Panc1 (cell line): ENCODE measurements at regions not wholly inside any gene's neighbourhood (a gene's known extent, or its start where the extent isn't known, plus 50 kb on each side); places are given as distances from the start of the nearest gene placed in this dataset.

Source experiments
- ATAC-seq: fragments of 200-7000 bp; cut with Tn5 transposase; 2 replicates; pipeline ENCODE4 v1.9.1; 2020; ENCODE audit warnings: mild to moderate bottlenecking, moderate library complexity
- BruUV-seq: library from RNA; stranded (reverse); fragments of 400-500 nt; replicated peaks from 2 replicates; lab custom pipeline; 2021; lab: Mats Ljungman, UMichigan
- CTCF ChIA-PET: fragments of 300-600 bp; sonication (Branson Sonifier 250); formaldehyde crosslinking; loops from one replicate; lab custom pipeline; 2022; ENCODE audit warnings: antibody characterized with exemption; lab: Charles Lee
- POLR2A ChIA-PET: fragments of 300-600 bp; sonication (Branson Sonifier 250); formaldehyde crosslinking; loops from one replicate; lab custom pipeline; 2022; ENCODE audit warnings: antibody characterized with exemption; lab: Charles Lee
- DNase-seq: peaks from one replicate; pipeline ENCODE4 v3.0.0-alpha.2; 2010; ENCODE audit warnings: low read depth, low spot score
- H3K27ac ChIP-seq: 2 replicates; pipeline ENCODE4 v1.5.1; 2011; ENCODE audit warnings: mild to moderate bottlenecking, low read length, inconsistent platforms
- H3K27me3 ChIP-seq: fragments of 200-500 bp; sonication (Bioruptor generic); 2 replicates; pipeline ENCODE4 v1.6.0; 2014; ENCODE audit warnings: low read length, inconsistent platforms; ENCODE audit not compliant: control insufficient read depth, insufficient read depth
- H3K36me3 ChIP-seq: fragments of 200-500 bp; sonication (Bioruptor generic); 2 replicates; pipeline ENCODE4 v1.5.1; 2014; ENCODE audit warnings: inconsistent platforms, mild to moderate bottlenecking, low read length, moderate library complexity; ENCODE audit not compliant: control insufficient read depth, insufficient read depth
- H3K4me1 ChIP-seq: 2 replicates; pipeline ENCODE4 v1.5.1; 2011; ENCODE audit warnings: inconsistent platforms, mild to moderate bottlenecking, low read length, moderate library complexity; ENCODE audit not compliant: control insufficient read depth, insufficient read depth
- H3K4me3 ChIP-seq, 2 experiments: 2 replicates each; pipeline ENCODE4 v1.5.1; 2011 to 2012; ENCODE audit warnings: low read depth in 2 of 2, low read length in 2 of 2, mild to moderate bottlenecking in 2 of 2, inconsistent platforms in 1 of 2, moderate library complexity in 1 of 2
- H3K9me3 ChIP-seq: fragments of 200-500 bp; sonication (Bioruptor generic); 2 replicates; pipeline ENCODE4 v1.5.1; 2014; ENCODE audit warnings: low read depth, mild to moderate bottlenecking, inconsistent platforms, low read length, moderate library complexity; ENCODE audit not compliant: control insufficient read depth, insufficient read depth
- CTCF ChIP-seq: fragments of 450-650 bp; IDR thresholded peaks from 2 replicates; pipeline ENCODE4 v1.5.1; 2017; ENCODE audit warnings: mild to moderate bottlenecking
- POLR2AphosphoS5 ChIP-seq: IDR thresholded peaks from 2 replicates; pipeline ENCODE4 v1.6.1; 2012; ENCODE audit warnings: mild to moderate bottlenecking, low read depth, low read length, moderate library complexity
- REST ChIP-seq, 2 experiments: IDR thresholded peaks; 2 replicates each; pipeline ENCODE4 v1.6.1; 2011 to 2012; ENCODE audit warnings: low read depth in 2 of 2, control low read depth in 1 of 2, low read length in 1 of 2, mild to moderate bottlenecking in 1 of 2, moderate library complexity in 1 of 2; ENCODE audit not compliant: insufficient read depth in 1 of 2
- SIN3A ChIP-seq: IDR thresholded peaks from 2 replicates; pipeline ENCODE4 v1.6.1; 2012; ENCODE audit warnings: low read depth, mild to moderate bottlenecking, low read length, moderate library complexity, borderline replicate concordance; ENCODE audit not compliant: insufficient read depth
- TCF7L2 ChIP-seq: IDR thresholded peaks from 2 replicates; pipeline ENCODE4 v1.6.1; 2011; ENCODE audit warnings: mild to moderate bottlenecking, low read depth, low read length, inconsistent platforms
- in situ Hi-C: cut with HindIII; loops from 2 replicates; pipeline ENCODE4 v1.10.0; 2016; ENCODE audit warnings: low sequenced_read_pairs, low pct_unique_long_range_greater_than_20kb
- intact Hi-C: fragments of 100-400 bp; cut with micrococcal nuclease; formaldehyde crosslinking; loops from one replicate; pipeline ENCODE4 v1.10.0; 2022; ENCODE audit not compliant: unreplicated experiment

- intact Hi-C loops = no loop called here
- DNase-seq = no peak
- Histone ChIP-seq H3K4me1 (no peaks in the 10 kb centered on the region), H3K9me3 (no peaks in the 10 kb centered on the region), H3K27ac (no peak overlapping the region), H3K36me3 (no peaks in the 10 kb centered on the region), H3K27me3 (no peaks in the 10 kb centered on the region; the same call in 1 of the 2 replicates), H3K4me3 (no peak overlapping the region)
- CTCF ChIA-PET = no interaction called here
- no peak for ATAC-seq
- BruUV-seq = no TSS peak
- no peak for TF ChIP-seq SIN3A
- in situ Hi-C loops = no loop called here
- POLR2A ChIA-PET = no interaction called here
Measured at GRCh38 chr22:26853071-26853470, 195.7 kb downstream of the MIAT start.

- Histone ChIP-seq H3K27ac (no peak overlapping the region), H3K36me3 (no peaks in the 10 kb centered on the region), H3K4me1 (no peaks in the 10 kb centered on the region), H3K4me3 (no peak overlapping the region), H3K27me3 (no peaks in the 10 kb centered on the region; the same call in 1 of the 2 replicates), H3K9me3 (no peaks in the 10 kb centered on the region)
- DNase-seq (no peak), ATAC-seq (no peak)
- in situ Hi-C loops (no loop called here), intact Hi-C loops (no loop called here)
- CTCF ChIA-PET = no interaction called here
- TF ChIP-seq TCF7L2 (no peak), SIN3A (no peak), CTCF (no peak), POLR2AphosphoS5 (no peak)
- BruUV-seq = no TSS peak
- POLR2A ChIA-PET = no interaction called here
Measured at GRCh38 chr22:26853495-26853894, 196.1 kb downstream of the MIAT start.

- no peak for ATAC-seq
- ChIA-PET CTCF (no interaction called here), POLR2A (no interaction called here)
- H3K9me3 ChIP-seq = no peaks in the 10 kb centered on the region
- no peak overlapping the region for H3K4me3 ChIP-seq
- no peaks in the 10 kb centered on the region for H3K36me3 ChIP-seq
- TF ChIP-seq POLR2AphosphoS5 = no peak
- no peak for TF ChIP-seq CTCF
- TF ChIP-seq REST (IDR thresholded peaks at IDR 0.05; ENCODE audit: insufficient read depth in 1 of 2, low read depth in 2 of 2, low read length in 1 of 2) = no peak
- no peak for TF ChIP-seq TCF7L2
- TF ChIP-seq SIN3A = no peak
- no peak overlapping the region for H3K27ac ChIP-seq
- no peaks in the 10 kb centered on the region; the same call in 1 of the 2 replicates for H3K27me3 ChIP-seq
- H3K4me1 ChIP-seq = no peaks in the 10 kb centered on the region
- intact Hi-C loops (no loop called here), in situ Hi-C loops (no loop called here)
- no TSS peak for BruUV-seq
- DNase-seq = no peak
Measured at GRCh38 chr22:26857169-26857568, 199.8 kb downstream of the MIAT start.
